GM19025 (cell line): ENCODE measurements at regions not wholly inside any gene's neighbourhood (a gene's known extent, or its start where the extent isn't known, plus 50 kb on each side); places are given as distances from the start of the nearest gene placed in this dataset.
A peak's percentile ranks its signal among the peaks of the same experiment; 100 is the strongest.

ENCODE experiments used
- ATAC-seq: cut with Tn5 transposase; IDR thresholded peaks from one replicate; pipeline ENCODE4 v1.9.1; 2021; ENCODE audit warnings: mild to moderate bottlenecking, low read depth, moderate library complexity; ENCODE audit not compliant: unreplicated experiment

DNA sequence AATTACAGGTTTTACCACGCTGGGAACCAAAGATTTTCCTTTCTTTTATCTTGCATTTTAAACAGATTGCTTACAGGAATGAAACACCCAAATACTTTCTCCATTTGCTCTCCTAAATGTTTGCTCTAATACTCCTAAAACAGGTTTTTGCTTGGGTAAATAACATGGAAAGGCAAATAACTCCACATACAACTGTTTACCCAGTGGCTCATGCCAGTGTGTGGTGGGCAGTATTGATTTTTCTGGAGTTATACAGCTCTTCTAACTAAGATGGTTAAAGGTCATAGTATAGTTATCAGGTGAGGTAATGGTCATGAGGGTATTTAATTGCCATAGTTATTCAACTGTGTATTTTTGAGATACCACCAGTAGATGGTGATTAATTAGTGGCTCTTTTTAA lies 61.2 kb upstream of the RAB27B start:
- ATAC-seq, result no peak

DNA sequence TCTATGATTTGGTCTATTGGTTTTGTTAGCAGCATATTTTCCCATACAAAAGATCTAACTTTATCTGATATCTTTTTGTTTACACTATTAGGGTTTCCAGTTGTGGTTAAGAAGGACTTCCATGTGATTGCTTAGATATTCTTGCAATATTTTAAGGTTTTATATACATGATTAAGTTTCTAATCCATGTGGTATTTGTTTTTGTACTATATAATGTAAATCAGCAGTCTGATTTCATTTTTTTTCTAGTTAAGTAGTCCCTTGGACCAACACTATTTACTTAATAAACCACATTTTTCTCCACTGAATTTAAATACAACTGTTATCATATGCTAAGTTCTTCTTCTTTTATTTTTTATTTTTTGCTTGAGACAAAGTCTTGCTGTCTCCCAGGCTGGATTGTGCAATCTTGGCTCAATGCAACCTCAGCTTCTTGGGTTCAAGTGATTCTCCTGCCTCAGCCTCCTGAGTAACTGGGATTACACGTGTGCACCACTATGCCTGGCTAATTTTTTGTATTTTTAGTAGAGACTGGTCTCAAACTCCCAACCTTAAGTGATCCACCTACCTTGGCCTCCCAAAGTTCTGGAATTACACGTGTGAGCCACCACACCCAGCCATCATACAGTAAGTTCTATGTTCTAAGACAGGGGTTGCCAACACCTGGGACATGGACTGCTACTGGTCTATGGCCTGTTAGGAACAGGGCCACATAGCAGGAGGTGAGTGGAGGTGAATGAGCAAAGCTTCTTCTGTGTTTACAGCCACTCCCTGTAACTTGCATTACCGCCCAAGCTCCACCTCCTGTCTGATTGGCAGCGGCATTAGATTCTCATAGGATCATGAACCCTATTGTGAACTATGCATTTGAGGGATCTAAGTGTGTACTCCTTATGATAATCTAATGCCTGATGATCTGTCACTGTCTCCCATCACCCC lies 58.5 kb upstream of the RAB27B start:
- no peak for ATAC-seq

DNA sequence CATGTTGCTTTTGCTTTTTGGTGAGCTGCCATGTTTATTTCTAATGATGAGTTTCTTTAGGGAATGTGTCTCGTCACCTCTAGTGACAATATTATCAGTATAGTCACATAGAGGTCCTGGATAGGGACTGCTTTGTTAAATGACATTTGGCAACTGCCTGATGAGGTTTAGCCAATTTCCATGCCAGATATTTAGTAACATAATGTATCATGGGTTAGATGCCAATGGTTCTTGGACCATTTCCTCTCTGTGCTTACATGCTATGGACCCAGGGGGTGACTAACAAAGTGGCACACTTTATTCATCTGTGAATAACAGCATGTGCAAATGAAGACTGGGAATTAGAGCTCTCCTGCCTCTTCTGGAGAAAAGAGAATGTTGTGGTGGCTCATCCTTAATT lies 56.2 kb upstream of the RAB27B start:
- no peak for ATAC-seq

DNA sequence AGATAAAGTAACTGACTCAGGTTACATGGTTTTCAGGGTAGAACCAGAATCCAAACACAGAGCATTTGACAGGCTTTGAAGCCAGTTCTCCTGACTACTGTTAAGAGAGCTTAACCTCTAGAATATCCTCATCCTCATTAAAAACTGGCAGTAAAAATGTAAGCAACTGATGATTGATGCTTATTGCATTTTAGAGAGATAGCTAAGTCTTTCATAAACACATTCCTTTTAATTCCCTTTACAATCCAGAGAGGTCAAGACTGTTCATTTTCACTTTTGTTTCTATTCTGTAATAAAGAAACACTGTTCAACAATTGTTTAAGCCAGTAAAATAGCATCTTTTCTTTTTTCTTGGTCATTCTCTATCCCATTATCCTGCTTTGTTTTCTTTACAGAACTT lies 53.9 kb upstream of the RAB27B start:
- ATAC-seq, result no peak

DNA sequence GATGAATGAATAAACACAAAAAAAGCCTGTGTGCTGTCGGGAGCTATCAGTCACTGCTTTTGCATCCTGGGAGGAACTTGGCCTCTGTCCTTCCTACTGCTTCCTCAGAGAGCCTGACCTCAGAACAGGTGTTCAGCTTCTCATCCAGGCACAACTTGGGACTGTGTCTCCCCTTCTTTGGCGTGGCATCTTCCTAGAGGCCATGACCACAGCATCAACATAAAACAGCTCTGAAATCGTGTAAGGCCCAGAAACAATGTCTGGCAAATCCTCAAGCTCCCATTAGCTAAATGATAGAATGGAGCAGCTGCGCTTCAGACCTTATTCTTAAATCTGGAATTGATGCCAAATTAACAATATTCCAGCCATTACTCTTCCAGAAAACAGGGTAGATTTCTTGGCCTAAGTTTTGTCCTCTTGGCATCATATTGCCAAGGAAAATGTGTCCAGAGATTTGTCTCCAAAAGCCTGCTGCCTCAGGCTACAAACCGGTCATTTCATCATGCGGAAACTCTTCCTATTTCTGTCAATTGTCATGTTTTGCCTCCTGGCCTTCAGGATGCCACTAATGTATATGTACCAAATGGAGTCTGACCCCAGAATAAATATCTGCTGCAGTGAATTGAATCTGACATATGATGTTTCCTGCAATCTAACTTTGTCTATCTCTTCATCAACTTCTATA lies 53.2 kb upstream of the RAB27B start:
- ATAC-seq, result no peak

DNA sequence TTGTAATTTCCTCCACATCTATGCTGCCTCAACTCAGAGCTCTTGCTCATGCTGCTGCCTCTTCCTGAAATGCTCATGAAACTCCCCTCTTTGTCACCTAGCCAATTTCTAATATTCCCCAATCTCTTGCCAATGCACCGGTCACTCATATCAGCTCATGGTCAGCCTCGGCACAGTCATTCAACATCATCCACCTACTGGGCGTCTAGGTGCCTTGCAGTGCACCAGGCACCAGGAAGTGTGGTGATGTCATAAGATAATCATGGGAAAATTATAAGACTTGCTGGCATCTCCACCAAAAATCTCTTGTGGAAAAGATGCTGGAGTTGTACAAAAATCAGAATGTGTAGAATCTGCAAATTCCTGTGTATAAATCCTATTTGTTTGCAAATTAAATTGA lies 52.6 kb upstream of the RAB27B start:
- ATAC-seq, result no peak

DNA sequence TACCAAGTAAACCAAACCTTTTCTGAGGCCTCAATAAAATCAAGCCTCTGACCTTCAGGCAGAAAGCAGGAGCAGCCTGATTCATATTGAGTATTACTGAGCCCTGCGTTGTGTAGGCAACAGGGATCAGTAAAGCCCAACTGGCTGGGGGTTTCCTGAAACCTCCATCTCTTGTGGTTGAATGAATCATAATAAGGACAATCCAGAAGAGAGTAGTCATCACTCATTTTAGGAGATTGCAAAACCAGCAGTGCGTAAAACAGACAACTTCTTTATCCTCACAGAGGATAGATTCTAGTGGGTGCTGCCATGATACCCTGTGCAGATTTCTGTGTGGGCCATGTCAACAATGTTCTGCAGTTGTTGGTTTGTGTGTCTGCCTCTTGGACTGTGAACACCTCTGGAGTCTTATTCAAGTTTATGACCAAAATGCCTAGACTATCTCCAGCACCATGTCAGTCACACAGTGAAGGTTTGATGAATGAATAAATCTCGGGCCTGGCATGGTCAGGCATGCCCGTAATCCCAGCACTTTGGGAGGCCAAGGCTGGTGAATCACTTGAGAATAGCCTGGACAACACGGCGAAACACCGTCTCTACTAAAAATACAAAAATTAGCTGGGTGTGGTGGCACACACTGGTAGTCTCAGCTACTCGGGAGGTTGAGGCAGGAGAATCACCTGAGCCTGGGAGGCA lies 51.8 kb upstream of the RAB27B start:
- ATAC-seq, result peak; percentile 44

DNA sequence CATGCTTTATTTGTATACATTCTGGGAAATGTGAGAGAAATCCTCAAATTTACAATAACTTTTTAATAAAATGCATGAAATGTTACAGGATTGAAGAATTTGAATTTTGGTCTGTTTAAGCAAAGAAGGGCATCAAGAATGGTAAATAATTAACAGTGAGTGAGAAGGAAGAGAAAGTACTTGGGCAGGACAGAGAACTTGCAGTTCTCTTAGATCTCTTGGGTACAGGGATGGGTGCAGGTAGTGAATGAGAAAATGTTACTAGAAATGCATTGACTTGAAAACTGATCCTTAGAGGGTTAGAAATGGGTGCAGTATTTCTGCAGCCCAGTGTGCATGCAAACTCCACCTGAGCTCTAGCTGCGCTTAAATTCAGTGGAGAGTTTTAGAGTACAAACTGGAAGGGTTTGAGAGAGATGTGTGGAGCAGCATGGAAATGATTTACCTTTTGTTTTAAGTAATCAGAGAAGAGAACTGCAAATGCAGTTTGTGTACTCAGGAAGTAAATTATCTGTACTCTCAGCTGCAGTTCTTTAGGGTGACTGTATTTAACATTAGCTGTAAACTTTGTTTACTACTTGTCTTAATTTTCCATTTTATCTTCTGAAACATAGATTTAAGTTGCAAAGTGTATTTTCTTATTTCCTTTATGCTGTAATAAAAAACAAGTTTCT lies 51.0 kb upstream of the RAB27B start:
- ATAC-seq, result peak; percentile 45

DNA sequence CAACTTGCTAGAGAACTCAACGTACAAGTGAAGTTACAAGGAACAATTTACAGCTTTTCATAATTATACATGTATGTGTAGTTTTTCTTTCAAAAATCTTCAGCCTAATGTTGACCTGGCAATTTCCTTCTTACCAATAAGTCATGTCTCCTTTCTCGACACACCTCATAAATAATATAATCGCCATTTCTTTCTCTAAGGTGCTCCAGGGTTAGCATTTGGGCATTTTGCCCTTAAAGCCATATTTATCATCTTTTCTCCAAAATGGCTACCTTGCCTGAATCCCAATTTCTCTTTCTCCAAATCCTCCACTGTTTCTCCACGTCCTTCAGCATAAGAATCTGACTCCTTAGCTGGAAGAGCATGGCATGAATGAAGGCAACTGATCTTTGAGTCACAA lies 50.3 kb upstream of the RAB27B start:
- ATAC-seq, result no peak
